NCI-H2029 (cell line): ENCODE measurements at regions not wholly inside any gene's neighbourhood (a gene's known extent, or its start where the extent isn't known, plus 50 kb on each side); places are given as distances from the start of the nearest gene placed in this dataset.
"Not testable (repeated sequence)": the region's sequence is repeated elsewhere in the genome, so short reads cannot be mapped to it uniquely, and the experiment has no call there.

Source experiments
- DNase-seq: peaks from one replicate; lab custom pipeline; 2025; lab: John Stamatoyannopoulos, UW

GRCh38 chr1:72526926-72527325 is 244.6 kb upstream of the NEGR1 start:
- DNase-seq = no peak

- no peak for DNase-seq
Measured at GRCh38 chr1:72524021-72524420, 241.7 kb upstream of the NEGR1 start.

GRCh38 chr1:72521659-72522058 is 239.3 kb upstream of the NEGR1 start:
- no peak for DNase-seq

GRCh38 chr1:72516826-72517225 is 234.5 kb upstream of the NEGR1 start:
- DNase-seq = no peak

- DNase-seq = no peak
Measured at GRCh38 chr1:72516264-72516663, 233.9 kb upstream of the NEGR1 start.

GRCh38 chr1:72498371-72498770 is 216.0 kb upstream of the NEGR1 start:
- DNase-seq = no peak

- no peak for DNase-seq
Measured at GRCh38 chr1:72489801-72490200, 207.5 kb upstream of the NEGR1 start.

GRCh38 chr1:72485801-72486200 is 203.5 kb upstream of the NEGR1 start:
- no peak for DNase-seq

GRCh38 chr1:72483846-72484357 is 201.6 kb upstream of the NEGR1 start:
- DNase-seq = no peak

GRCh38 chr1:72482736-72483413 is 200.5 kb upstream of the NEGR1 start:
- no peak for DNase-seq

GRCh38 chr1:72481420-72481970 is 199.2 kb upstream of the NEGR1 start:
- peak; percentile 35 for DNase-seq

GRCh38 chr1:72466376-72466775 is 184.0 kb upstream of the NEGR1 start:
- no peak for DNase-seq

GRCh38 chr1:72462186-72462905 is 180.0 kb upstream of the NEGR1 start:
- DNase-seq = no peak

GRCh38 chr1:72442262-72442661 is 159.9 kb upstream of the NEGR1 start:
- no peak for DNase-seq

GRCh38 chr1:72439036-72439435 is 156.7 kb upstream of the NEGR1 start:
- no peak for DNase-seq

GRCh38 chr1:72438270-72438669 is 155.9 kb upstream of the NEGR1 start:
- DNase-seq = no peak

- DNase-seq = no peak
Measured at GRCh38 chr1:72435025-72435424, 152.7 kb upstream of the NEGR1 start.

- no peak for DNase-seq
Measured at GRCh38 chr1:72434070-72434469, 151.7 kb upstream of the NEGR1 start.

- DNase-seq = no peak
Measured at GRCh38 chr1:72433591-72433990, 151.3 kb upstream of the NEGR1 start.

GRCh38 chr1:72432645-72433267 is 150.4 kb upstream of the NEGR1 start:
- DNase-seq = no peak

- no peak for DNase-seq
Measured at GRCh38 chr1:72431810-72432209, 149.5 kb upstream of the NEGR1 start.

GRCh38 chr1:72428276-72428675 is 145.9 kb upstream of the NEGR1 start:
- DNase-seq = not testable (repeated sequence)

GRCh38 chr1:72419229-72419628 is 136.9 kb upstream of the NEGR1 start:
- DNase-seq = no peak
